ENCODE measurements at regions not wholly inside any gene's neighbourhood (a gene's known extent, or its start where the extent isn't known, plus 50 kb on each side); places are given as distances from the start of the nearest gene placed in this dataset.

DNA sequence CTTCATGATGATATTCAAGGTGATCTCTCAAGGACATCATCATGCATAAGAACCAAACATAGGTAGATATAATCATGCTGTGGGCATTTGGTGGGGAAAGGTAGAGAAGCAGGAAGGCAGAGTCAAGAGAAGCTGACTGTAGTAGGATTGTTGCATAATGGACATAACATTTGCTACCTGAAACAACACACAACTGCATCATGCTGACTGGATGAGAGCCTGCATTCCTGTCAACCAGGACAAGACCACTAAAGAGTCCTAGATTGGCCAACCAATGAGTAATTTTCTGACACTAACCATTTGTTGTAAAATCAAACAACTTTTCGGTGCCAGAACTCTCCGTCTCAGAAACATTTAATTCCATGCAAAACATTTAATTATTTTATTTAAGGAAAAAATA, 377.2 kb downstream of the PLPP3 start:
- TF ChIP-seq POLR2A (IDR thresholded peaks at IDR 0.05) = no peak
- TF ChIP-seq EP300 (IDR thresholded peaks at IDR 0.05; ENCODE audit: low read depth) = no peak
- TF ChIP-seq, protein P1, sequence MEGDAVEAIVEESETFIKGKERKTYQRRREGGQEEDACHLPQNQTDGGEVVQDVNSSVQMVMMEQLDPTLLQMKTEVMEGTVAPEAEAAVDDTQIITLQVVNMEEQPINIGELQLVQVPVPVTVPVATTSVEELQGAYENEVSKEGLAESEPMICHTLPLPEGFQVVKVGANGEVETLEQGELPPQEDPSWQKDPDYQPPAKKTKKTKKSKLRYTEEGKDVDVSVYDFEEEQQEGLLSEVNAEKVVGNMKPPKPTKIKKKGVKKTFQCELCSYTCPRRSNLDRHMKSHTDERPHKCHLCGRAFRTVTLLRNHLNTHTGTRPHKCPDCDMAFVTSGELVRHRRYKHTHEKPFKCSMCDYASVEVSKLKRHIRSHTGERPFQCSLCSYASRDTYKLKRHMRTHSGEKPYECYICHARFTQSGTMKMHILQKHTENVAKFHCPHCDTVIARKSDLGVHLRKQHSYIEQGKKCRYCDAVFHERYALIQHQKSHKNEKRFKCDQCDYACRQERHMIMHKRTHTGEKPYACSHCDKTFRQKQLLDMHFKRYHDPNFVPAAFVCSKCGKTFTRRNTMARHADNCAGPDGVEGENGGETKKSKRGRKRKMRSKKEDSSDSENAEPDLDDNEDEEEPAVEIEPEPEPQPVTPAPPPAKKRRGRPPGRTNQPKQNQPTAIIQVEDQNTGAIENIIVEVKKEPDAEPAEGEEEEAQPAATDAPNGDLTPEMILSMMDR (IDR thresholded peaks at IDR 0.05) = no peak
- TF ChIP-seq POLR2AphosphoS5 (IDR thresholded peaks at IDR 0.05) = no peak

DNA sequence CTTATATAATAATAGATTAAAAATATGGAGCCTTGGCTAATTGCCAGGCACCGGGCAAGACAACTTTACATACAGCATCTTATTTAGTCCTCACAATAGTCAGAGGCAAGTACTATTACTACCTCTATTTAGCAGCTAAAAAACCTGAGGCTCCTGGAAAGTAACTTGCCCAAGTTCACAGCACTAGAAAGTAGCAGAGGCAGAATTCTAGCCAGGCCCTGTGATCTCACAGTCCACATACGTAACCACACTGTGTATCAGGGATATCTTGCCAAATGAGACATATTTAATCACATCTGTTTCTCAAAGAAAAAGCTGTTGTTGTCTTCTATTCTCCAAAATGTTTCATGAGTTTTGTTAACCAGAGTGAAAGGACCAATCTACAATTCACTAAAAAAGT, 378.5 kb downstream of the PLPP3 start:
- no peaks in the 10 kb centered on the region for H3K4me1 ChIP-seq
- WGBS, 2 donors (ENCODE audit: low coverage in 1 of 2) = 59 to 64% methylated on average over 2 of the region's 2 CpGs
- no peak overlapping the region for H3K27ac ChIP-seq
- H3K27me3 ChIP-seq = no peaks in the 10 kb centered on the region
- no peak overlapping the region for H3K4me3 ChIP-seq
- H3K36me3 ChIP-seq = no peaks in the 10 kb centered on the region
- intact Hi-C loops (cut with DNase I; ENCODE audit: low total_unique reads) = no loop called here
- DNase-seq = no peak
- no peaks in the 10 kb centered on the region for H3K9me3 ChIP-seq
- TF ChIP-seq, protein P1 (IDR thresholded peaks at IDR 0.05) = no peak
- no peak for TF ChIP-seq POLR2AphosphoS5 (IDR thresholded peaks at IDR 0.05)
- no peak for TF ChIP-seq EP300 (IDR thresholded peaks at IDR 0.05; ENCODE audit: low read depth)
- TF ChIP-seq POLR2A (IDR thresholded peaks at IDR 0.05) = no peak
- in situ Hi-C loops (cut with MboI; ENCODE audit: low pct_ligation_motif_present in 1 of 4, low pct_unique_long_range_greater_than_20kb in 1 of 4, low sequenced_read_pairs in 3 of 4) = no loop called here

More for the DNA sequence above, 377.2 kb downstream of the PLPP3 start:
- DNase-seq = no peak
- Histone ChIP-seq H3K36me3 (no peaks in the 10 kb centered on the region), H3K9me3 (peaks cover 0 to under 1% of the 10 kb centered on the region in 2 donors), H3K4me3 (no peak overlapping the region), H3K4me1 (no peaks in the 10 kb centered on the region), H3K27ac (no peak overlapping the region), H3K27me3 (no peaks in the 10 kb centered on the region)
- 55 to 91% methylated on average over 2 of the region's 2 CpGs for WGBS, 2 donors (ENCODE audit: low coverage in 1 of 2)
- in situ Hi-C loops (cut with MboI; ENCODE audit: low pct_ligation_motif_present in 1 of 4, low pct_unique_long_range_greater_than_20kb in 1 of 4, low sequenced_read_pairs in 3 of 4) = no loop called here
- intact Hi-C loops (cut with DNase I; ENCODE audit: low total_unique reads) = no loop called here

DNA sequence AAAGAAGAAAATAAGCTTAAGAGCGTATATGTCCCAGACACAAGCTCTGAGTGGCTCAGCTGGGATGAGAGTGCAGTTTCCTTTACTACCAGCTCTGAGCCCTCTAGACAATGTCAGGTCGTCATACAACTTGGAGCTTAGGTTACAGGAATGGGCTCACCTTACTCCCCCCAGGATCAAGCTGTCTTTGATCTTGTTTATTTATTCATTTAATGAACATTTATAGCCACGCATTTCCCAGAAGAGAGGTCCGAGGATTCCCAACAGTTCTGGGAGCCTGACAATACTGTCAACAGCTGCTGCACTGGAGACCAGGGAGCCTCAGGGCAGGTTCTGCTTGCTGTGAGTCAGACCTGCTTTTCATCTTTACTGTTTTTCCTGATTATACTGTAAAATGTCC, 378.9 kb downstream of the PLPP3 start:
- intact Hi-C loops (cut with DNase I; ENCODE audit: low total_unique reads) (no loop called here), in situ Hi-C loops (cut with MboI; ENCODE audit: low pct_ligation_motif_present in 1 of 4, low pct_unique_long_range_greater_than_20kb in 1 of 4, low sequenced_read_pairs in 3 of 4) (no loop called here)
- Histone ChIP-seq H3K4me3 (no peak overlapping the region), H3K9me3 (no peaks in the 10 kb centered on the region), H3K27ac (no peak overlapping the region), H3K27me3 (no peaks in the 10 kb centered on the region), H3K4me1 (no peaks in the 10 kb centered on the region), H3K36me3 (no peaks in the 10 kb centered on the region)
- WGBS, 2 donors (ENCODE audit: low coverage in 1 of 2) = 62 to 70% methylated on average over 3 to 4 of the region's 4 CpGs
- no peak for DNase-seq
- TF ChIP-seq, protein P1 (IDR thresholded peaks at IDR 0.05) = no peak
- TF ChIP-seq EP300 (IDR thresholded peaks at IDR 0.05; ENCODE audit: low read depth) = no peak
- no peak for TF ChIP-seq POLR2AphosphoS5 (IDR thresholded peaks at IDR 0.05)
- no peak for TF ChIP-seq POLR2A (IDR thresholded peaks at IDR 0.05)

DNA sequence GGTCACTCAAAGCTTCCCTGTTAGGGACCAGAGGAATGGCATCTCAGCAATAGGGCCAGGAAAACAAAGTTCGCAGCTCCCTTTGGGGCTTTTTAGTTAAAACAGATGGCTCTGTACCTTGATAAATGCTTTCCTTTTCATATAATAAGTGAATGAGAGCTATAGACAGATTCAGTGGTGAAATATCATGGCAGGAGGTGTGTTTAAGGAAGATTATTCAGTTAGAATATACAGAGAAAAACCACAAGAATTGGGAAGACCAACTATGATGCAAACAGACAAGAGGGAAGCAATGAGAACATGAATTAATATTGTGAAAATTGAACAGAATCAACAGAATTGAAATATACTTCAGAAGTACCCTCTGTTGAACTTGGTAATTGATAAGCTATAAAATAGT, 379.4 kb downstream of the PLPP3 start:
- TF ChIP-seq EP300 (IDR thresholded peaks at IDR 0.05; ENCODE audit: low read depth) = no peak
- no peak for TF ChIP-seq POLR2AphosphoS5 (IDR thresholded peaks at IDR 0.05)
- no peak for TF ChIP-seq POLR2A (IDR thresholded peaks at IDR 0.05)
- TF ChIP-seq, protein P1 (IDR thresholded peaks at IDR 0.05) = no peak
- intact Hi-C loops (cut with DNase I; ENCODE audit: low total_unique reads) (no loop called here), in situ Hi-C loops (cut with MboI; ENCODE audit: low pct_ligation_motif_present in 1 of 4, low pct_unique_long_range_greater_than_20kb in 1 of 4, low sequenced_read_pairs in 3 of 4) (no loop called here)
- WGBS, 2 donors (ENCODE audit: low coverage in 1 of 2) = 80 to 82% methylated on average over 1 of the region's 1 CpG
- Histone ChIP-seq H3K27ac (no peak overlapping the region), H3K36me3 (no peaks in the 10 kb centered on the region), H3K9me3 (no peaks in the 10 kb centered on the region), H3K27me3 (no peaks in the 10 kb centered on the region), H3K4me1 (no peaks in the 10 kb centered on the region), H3K4me3 (no peak overlapping the region)
- no peak for DNase-seq
